MM.1S (cell line): ENCODE measurements at regions not wholly inside any gene's neighbourhood (a gene's known extent, or its start where the extent isn't known, plus 50 kb on each side); places are given as distances from the start of the nearest gene placed in this dataset.

ENCODE experiments used
- DNase-seq: peaks from one replicate; pipeline ENCODE4 v3.0.0-alpha.2; 2015
- H2AFZ ChIP-seq: fragments of 300-600 bp; sonication (generic); 2 replicates; pipeline ENCODE4 v1.6.0; 2016; ENCODE audit warnings: antibody characterized with exemption, low read length
- H3F3A ChIP-seq: fragments of 300-600 bp; sonication (generic); 2 replicates; pipeline ENCODE4 v1.6.1; 2016; ENCODE audit warnings: mild to moderate bottlenecking, antibody characterized with exemption, low read length, moderate library complexity, mixed read lengths; ENCODE audit not compliant: insufficient read depth
- H3K27ac ChIP-seq: fragments of 300-600 bp; sonication (generic); 2 replicates; pipeline ENCODE4 v1.5.1; 2016; ENCODE audit warnings: mild to moderate bottlenecking, low read length
- H3K27me3 ChIP-seq: fragments of 300-600 bp; sonication (generic); replicated peaks from 2 replicates; pipeline ENCODE4 v1.6.0; 2016; ENCODE audit warnings: low read length; ENCODE audit not compliant: insufficient read depth
- H3K36me3 ChIP-seq: fragments of 300-600 bp; sonication (generic); replicated peaks from 2 replicates; pipeline ENCODE4 v1.6.1; 2016; ENCODE audit warnings: mild to moderate bottlenecking, low read length, mixed read lengths; ENCODE audit not compliant: insufficient read depth
- H3K4me1 ChIP-seq: fragments of 300-600 bp; sonication (generic); 2 replicates; pipeline ENCODE4 v1.6.1; 2016; ENCODE audit warnings: low read length, mixed read lengths
- H3K4me2 ChIP-seq: fragments of 300-600 bp; sonication (generic); 2 replicates; pipeline ENCODE4 v1.6.0; 2016; ENCODE audit warnings: low read depth, low read length
- H3K4me3 ChIP-seq: fragments of 300-600 bp; sonication (generic); 2 replicates; pipeline ENCODE4 v1.5.1; 2016; ENCODE audit warnings: low read length, mixed read lengths
- H3K79me2 ChIP-seq: fragments of 300-600 bp; sonication (generic); 2 replicates; pipeline ENCODE4 v1.6.1; 2016; ENCODE audit warnings: mixed run types, low read length, mixed read lengths
- H3K9ac ChIP-seq: fragments of 300-600 bp; sonication (generic); 2 replicates; pipeline ENCODE4 v1.6.1; 2016; ENCODE audit warnings: low read length, mixed read lengths
- H3K9me2 ChIP-seq: fragments of 300-600 bp; sonication (generic); replicated peaks from 2 replicates; pipeline ENCODE4 v1.6.1; 2016; ENCODE audit warnings: mild to moderate bottlenecking, low read length, mixed read lengths; ENCODE audit not compliant: insufficient read depth
- H3K9me3 ChIP-seq: fragments of 300-600 bp; sonication (generic); replicated peaks from 2 replicates; pipeline ENCODE4 v1.6.1; 2016; ENCODE audit warnings: mild to moderate bottlenecking, low read length, mixed read lengths; ENCODE audit not compliant: insufficient read depth
- H4K20me1 ChIP-seq: fragments of 300-600 bp; sonication (generic); 2 replicates; pipeline ENCODE4 v1.6.1; 2016; ENCODE audit warnings: mild to moderate bottlenecking, low read length, moderate library complexity, mixed read lengths; ENCODE audit not compliant: insufficient read depth
- EZH2 ChIP-seq: fragments of 300-600 bp; sonication (generic); optimal IDR thresholded peaks from 2 replicates; pipeline ENCODE3; 2017; ENCODE audit warnings: low read depth, mild to moderate bottlenecking, antibody characterized with exemption, low read length, mixed read lengths
- EZH2phosphoT487 ChIP-seq: fragments of 300-600 bp; sonication (generic); IDR thresholded peaks from 2 replicates; pipeline ENCODE4 v1.6.1; 2018; ENCODE audit warnings: antibody characterized with exemption, low read length
- TF ChIP-seq, protein P1 (sequence below): fragments of 300-600 bp; sonication (generic); IDR thresholded peaks from 2 replicates; pipeline ENCODE4 v1.5.1; 2016; ENCODE audit warnings: antibody characterized with exemption, low read length, mixed read lengths

DNA sequence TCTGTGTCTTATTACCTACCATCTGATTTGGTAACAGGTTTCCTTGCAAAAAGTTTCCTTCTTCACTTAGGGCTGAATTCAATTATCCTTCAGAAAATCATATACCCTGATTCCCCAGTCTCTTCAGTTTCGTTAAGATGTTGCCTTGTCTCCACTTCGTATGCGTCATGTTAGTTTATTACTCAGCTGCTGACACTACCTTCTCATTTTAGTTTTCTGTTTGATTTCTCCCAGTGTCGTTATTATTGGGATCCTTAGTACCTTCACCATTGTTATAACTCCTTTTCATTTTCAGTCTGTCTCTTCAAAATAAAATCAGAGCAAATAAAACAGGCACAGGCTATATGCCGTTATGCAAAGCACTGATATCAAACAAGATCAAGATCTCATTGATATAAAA lies 87.5 kb upstream of the RBPJ start:
- Histone ChIP-seq H3K36me3 (no peaks in the 10 kb centered on the region), H3K4me1 (no peaks in the 10 kb centered on the region), H2AFZ (no peak overlapping the region), H3K9me2 (no peaks in the 10 kb centered on the region), H3K9me3 (no peaks in the 10 kb centered on the region), H3F3A (no peaks in the 10 kb centered on the region), H4K20me1 (no peaks in the 10 kb centered on the region), H3K79me2 (no peaks in the 10 kb centered on the region), H3K27me3 (no peaks in the 10 kb centered on the region), H3K4me3 (no peak overlapping the region), H3K27ac (no peak overlapping the region), H3K4me2 (no peak overlapping the region), H3K9ac (no peak overlapping the region)
- TF ChIP-seq EZH2 (no peak), EZH2phosphoT487 (no peak)
- TF ChIP-seq, protein P1, sequence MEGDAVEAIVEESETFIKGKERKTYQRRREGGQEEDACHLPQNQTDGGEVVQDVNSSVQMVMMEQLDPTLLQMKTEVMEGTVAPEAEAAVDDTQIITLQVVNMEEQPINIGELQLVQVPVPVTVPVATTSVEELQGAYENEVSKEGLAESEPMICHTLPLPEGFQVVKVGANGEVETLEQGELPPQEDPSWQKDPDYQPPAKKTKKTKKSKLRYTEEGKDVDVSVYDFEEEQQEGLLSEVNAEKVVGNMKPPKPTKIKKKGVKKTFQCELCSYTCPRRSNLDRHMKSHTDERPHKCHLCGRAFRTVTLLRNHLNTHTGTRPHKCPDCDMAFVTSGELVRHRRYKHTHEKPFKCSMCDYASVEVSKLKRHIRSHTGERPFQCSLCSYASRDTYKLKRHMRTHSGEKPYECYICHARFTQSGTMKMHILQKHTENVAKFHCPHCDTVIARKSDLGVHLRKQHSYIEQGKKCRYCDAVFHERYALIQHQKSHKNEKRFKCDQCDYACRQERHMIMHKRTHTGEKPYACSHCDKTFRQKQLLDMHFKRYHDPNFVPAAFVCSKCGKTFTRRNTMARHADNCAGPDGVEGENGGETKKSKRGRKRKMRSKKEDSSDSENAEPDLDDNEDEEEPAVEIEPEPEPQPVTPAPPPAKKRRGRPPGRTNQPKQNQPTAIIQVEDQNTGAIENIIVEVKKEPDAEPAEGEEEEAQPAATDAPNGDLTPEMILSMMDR = no peak
- no peak for DNase-seq

DNA sequence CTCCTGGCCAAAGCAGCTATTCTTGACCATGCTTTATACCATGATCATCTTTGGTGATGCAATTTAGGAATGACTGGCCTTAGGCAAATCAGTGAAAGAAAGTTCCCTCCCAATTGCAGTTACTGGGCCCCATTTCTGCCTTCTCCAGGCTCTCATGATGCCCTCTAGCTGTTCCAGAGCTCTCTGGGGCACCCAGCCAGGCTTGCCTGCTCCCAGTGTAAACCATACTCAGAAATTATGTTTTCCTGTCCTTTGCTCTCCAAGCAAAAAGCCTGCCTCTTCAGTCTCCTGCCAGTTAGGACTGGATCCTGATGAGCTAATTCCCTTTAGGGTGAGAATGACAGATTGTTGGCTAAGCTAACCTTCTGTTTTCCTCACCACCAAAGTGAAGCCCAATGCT lies 85.3 kb upstream of the RBPJ start:
- TF ChIP-seq EZH2 = no peak
- TF ChIP-seq, protein P1 = no peak
- TF ChIP-seq EZH2phosphoT487 = no peak
- Histone ChIP-seq H3K9me2 (no peaks in the 10 kb centered on the region), H3K36me3 (no peaks in the 10 kb centered on the region), H3K27ac (no peak overlapping the region), H3K9me3 (no peaks in the 10 kb centered on the region), H3K79me2 (no peaks in the 10 kb centered on the region), H3K4me1 (no peaks in the 10 kb centered on the region), H3K27me3 (no peaks in the 10 kb centered on the region), H3F3A (no peaks in the 10 kb centered on the region), H4K20me1 (no peaks in the 10 kb centered on the region), H3K9ac (no peak overlapping the region), H3K4me2 (no peak overlapping the region), H3K4me3 (no peak overlapping the region), H2AFZ (no peak overlapping the region)
- DNase-seq = no peak

DNA sequence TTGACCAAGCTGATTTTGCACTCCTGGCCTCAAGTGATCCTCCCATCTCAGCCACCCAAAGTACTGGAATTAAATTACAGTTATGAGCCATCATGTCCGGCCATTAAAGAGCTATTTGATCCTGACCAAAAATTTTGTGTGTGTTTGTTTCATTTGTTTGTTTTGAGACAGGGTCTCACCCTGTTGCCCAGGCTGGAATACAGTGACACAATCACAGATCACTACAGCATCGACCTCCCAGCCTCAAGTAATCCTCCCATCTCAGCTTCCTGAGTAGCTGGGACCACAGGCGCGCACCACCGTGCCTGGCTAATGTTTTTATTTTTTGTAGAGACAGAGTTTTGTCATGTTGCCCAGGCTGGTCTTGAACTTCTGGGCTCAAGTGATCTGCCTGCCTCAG lies 82.9 kb upstream of the RBPJ start:
- Histone ChIP-seq H3K27ac (no peak overlapping the region), H3K27me3 (no peaks in the 10 kb centered on the region), H3K9me3 (no peaks in the 10 kb centered on the region), H3K4me1 (no peaks in the 10 kb centered on the region), H2AFZ (no peak overlapping the region), H3K36me3 (no peaks in the 10 kb centered on the region), H4K20me1 (no peaks in the 10 kb centered on the region), H3K9ac (no peak overlapping the region), H3K79me2 (no peaks in the 10 kb centered on the region), H3F3A (no peaks in the 10 kb centered on the region), H3K4me2 (no peak overlapping the region), H3K4me3 (no peak overlapping the region), H3K9me2 (no peaks in the 10 kb centered on the region)
- TF ChIP-seq EZH2 = no peak
- TF ChIP-seq, protein P1 = no peak
- no peak for TF ChIP-seq EZH2phosphoT487
- DNase-seq = no peak
